ENCODE measurements at regions not wholly inside any gene's neighbourhood (a gene's known extent, or its start where the extent isn't known, plus 50 kb on each side); places are given as distances from the start of the nearest gene placed in this dataset.

GRCh38 chr10:3893901-3894563, 109.0 kb upstream of the KLF6 start:
- no peak for DNase-seq
- no peaks in the 10 kb centered on the region for H3K27me3 ChIP-seq
- no peaks in the 10 kb centered on the region for H3K36me3 ChIP-seq
- intact Hi-C loops (cut with DNase I; ENCODE audit: low total_unique reads) = no loop called here
- H3K4me1 ChIP-seq = peaks cover 0 to 25% (median under 1%) of the 10 kb centered on the region in 4 donors
- H3K9me3 ChIP-seq = no peaks in the 10 kb centered on the region
- H3K27ac ChIP-seq = no peak overlapping the region
- TF ChIP-seq CTCF (IDR thresholded peaks at IDR 0.05) = no peak
- no peak overlapping the region for H3K4me3 ChIP-seq

GRCh38 chr10:3892440-3893425, 107.7 kb upstream of the KLF6 start:
- no peak for TF ChIP-seq CTCF (IDR thresholded peaks at IDR 0.05)
- no peak overlapping the region for H3K27ac ChIP-seq
- H3K36me3 ChIP-seq = no peaks in the 10 kb centered on the region
- peaks cover 0 to 35% (median 9%) of the 10 kb centered on the region in 4 donors for H3K4me1 ChIP-seq
- H3K4me3 ChIP-seq = no peak overlapping the region
- DNase-seq = no peak
- intact Hi-C loops (cut with DNase I; ENCODE audit: low total_unique reads) = no loop called here
- H3K27me3 ChIP-seq = no peaks in the 10 kb centered on the region
- no peaks in the 10 kb centered on the region for H3K9me3 ChIP-seq

GRCh38 chr10:3891396-3891795, 106.4 kb upstream of the KLF6 start:
- H3K4me3 ChIP-seq = no peak overlapping the region
- no peak overlapping the region for H3K27ac ChIP-seq
- peaks cover 0 to 40% (median 20%) of the 10 kb centered on the region in 4 donors for H3K4me1 ChIP-seq
- no peak for TF ChIP-seq CTCF (IDR thresholded peaks at IDR 0.05)
- H3K27me3 ChIP-seq = no peaks in the 10 kb centered on the region
- no peaks in the 10 kb centered on the region for H3K36me3 ChIP-seq
- H3K9me3 ChIP-seq = no peaks in the 10 kb centered on the region
- DNase-seq = no peak
- intact Hi-C loops (cut with DNase I; ENCODE audit: low total_unique reads) = no loop called here

- Histone ChIP-seq H3K27me3 (no peaks in the 10 kb centered on the region), H3K36me3 (no peaks in the 10 kb centered on the region), H3K27ac (no peak overlapping the region), H3K4me3 (no peak overlapping the region), H3K9me3 (no peaks in the 10 kb centered on the region), H3K4me1 (peaks cover 0 to 46% (median 23%) of the 10 kb centered on the region in 4 donors)
- intact Hi-C loops (cut with DNase I; ENCODE audit: low total_unique reads) = no loop called here
- no peak for TF ChIP-seq CTCF (IDR thresholded peaks at IDR 0.05)
- DNase-seq = no peak
Measured at GRCh38 chr10:3890602-3891352, 105.8 kb upstream of the KLF6 start.

GRCh38 chr10:3889961-3890522, 105.0 kb upstream of the KLF6 start:
- Histone ChIP-seq H3K27me3 (no peaks in the 10 kb centered on the region), H3K9me3 (no peaks in the 10 kb centered on the region), H3K36me3 (no peaks in the 10 kb centered on the region), H3K27ac (no peak overlapping the region), H3K4me3 (no peak overlapping the region), H3K4me1 (peaks cover 0 to 44% (median 23%) of the 10 kb centered on the region in 4 donors)
- intact Hi-C loops (cut with DNase I; ENCODE audit: low total_unique reads) = no loop called here
- no peak for TF ChIP-seq CTCF (IDR thresholded peaks at IDR 0.05)
- no peak for DNase-seq
